A673 (cell line): ENCODE measurements at regions not wholly inside any gene's neighbourhood (a gene's known extent, or its start where the extent isn't known, plus 50 kb on each side); places are given as distances from the start of the nearest gene placed in this dataset.

Experiments
- EZH2 ChIP-seq: fragments of 200-600 bp; sonication (generic); IDR thresholded peaks from 2 replicates; pipeline ENCODE4 v1.6.1; 2017; ENCODE audit warnings: borderline replicate concordance, low read depth, mild to moderate bottlenecking, mixed read lengths, antibody characterized with exemption, low read length; ENCODE audit not compliant: poor library complexity, severe bottlenecking
- TF ChIP-seq, protein P1 (sequence below): fragments of 300-800, 200-600 bp; sonication (generic); conservative IDR thresholded peaks from 2 replicates; pipeline ENCODE4 v1.5.1; 2017; ENCODE audit warnings: low read depth, mild to moderate bottlenecking, antibody characterized with exemption, low read length, moderate library complexity, mixed read lengths

DNA sequence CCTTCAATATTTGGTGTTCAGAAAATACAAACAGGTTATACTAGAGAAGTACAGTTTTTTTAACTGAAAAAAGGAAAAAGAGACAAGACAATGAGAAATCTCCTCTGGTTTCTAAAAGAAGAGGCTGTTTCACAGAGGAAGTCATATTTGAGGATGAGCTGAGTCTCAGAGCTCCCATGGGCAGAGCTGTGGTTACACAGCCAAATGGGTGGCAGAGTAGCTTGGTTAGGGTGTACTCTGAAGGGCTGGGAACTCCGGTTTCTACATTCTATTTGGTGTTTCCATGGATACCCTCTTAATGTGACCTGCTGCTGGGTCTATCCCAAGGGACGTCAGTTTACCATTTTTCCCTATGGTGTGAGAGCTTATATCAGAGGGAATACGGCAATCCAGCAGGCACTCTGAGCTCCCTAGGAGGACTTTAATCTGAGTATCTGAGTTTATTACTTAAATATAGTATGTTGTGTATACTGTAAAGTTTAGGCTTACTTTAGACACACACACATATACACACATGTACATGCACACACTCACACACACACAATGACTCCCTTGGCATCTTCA, 74.2 kb downstream of the CYRIA start:
- TF ChIP-seq, protein P1, sequence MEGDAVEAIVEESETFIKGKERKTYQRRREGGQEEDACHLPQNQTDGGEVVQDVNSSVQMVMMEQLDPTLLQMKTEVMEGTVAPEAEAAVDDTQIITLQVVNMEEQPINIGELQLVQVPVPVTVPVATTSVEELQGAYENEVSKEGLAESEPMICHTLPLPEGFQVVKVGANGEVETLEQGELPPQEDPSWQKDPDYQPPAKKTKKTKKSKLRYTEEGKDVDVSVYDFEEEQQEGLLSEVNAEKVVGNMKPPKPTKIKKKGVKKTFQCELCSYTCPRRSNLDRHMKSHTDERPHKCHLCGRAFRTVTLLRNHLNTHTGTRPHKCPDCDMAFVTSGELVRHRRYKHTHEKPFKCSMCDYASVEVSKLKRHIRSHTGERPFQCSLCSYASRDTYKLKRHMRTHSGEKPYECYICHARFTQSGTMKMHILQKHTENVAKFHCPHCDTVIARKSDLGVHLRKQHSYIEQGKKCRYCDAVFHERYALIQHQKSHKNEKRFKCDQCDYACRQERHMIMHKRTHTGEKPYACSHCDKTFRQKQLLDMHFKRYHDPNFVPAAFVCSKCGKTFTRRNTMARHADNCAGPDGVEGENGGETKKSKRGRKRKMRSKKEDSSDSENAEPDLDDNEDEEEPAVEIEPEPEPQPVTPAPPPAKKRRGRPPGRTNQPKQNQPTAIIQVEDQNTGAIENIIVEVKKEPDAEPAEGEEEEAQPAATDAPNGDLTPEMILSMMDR = no peak
- no peak for TF ChIP-seq EZH2
